H1 (cell line): ENCODE measurements at regions not wholly inside any gene's neighbourhood (a gene's known extent, or its start where the extent isn't known, plus 50 kb on each side); places are given as distances from the start of the nearest gene placed in this dataset.

ENCODE experiments used
- CBX5 ChIP-seq: fragments of 300-800, 300-1000 bp; sonication (generic); IDR thresholded peaks from 2 replicates; pipeline ENCODE4 v1.7.1; 2016; ENCODE audit warnings: antibody characterized with exemption, low read length, low read depth
- RNF2 ChIP-seq: fragments of 200-900, 300-1000 bp; sonication (generic); IDR thresholded peaks from 2 replicates; pipeline ENCODE4 v1.7.1; 2016; ENCODE audit warnings: borderline replicate concordance, low read depth, mild to moderate bottlenecking, antibody characterized with exemption, low read length; ENCODE audit not compliant: poor library complexity, severe bottlenecking; ENCODE audit errors: missing control alignments
- TF ChIP-seq, protein P1 (sequence below): fragments of 300-600 bp; sonication (generic); IDR thresholded peaks from 2 replicates; pipeline ENCODE4 v1.7.1; 2012; ENCODE audit warnings: low read length, moderate library complexity, mild to moderate bottlenecking, inconsistent platforms; ENCODE audit not compliant: insufficient replicate concordance

DNA sequence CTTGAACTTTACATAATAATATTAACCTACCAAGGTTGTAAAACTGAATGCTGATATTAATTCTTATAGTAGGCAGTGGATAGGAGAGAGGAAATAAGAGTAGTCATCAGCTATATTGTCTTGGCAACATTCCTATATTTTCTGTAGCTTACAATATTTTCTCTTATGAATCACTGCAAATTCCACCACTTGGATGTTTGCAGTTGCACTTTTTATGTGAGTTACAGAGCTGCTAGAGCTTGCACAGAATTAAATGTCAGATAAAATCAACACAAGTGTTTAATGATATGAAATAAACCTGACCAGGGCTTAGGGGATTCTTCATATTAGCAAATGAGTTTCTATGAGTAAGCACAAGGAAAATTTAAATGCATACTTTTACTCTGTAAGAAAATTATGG, 1710.1 kb downstream of the SI start (continued):
- TF ChIP-seq, protein P1, sequence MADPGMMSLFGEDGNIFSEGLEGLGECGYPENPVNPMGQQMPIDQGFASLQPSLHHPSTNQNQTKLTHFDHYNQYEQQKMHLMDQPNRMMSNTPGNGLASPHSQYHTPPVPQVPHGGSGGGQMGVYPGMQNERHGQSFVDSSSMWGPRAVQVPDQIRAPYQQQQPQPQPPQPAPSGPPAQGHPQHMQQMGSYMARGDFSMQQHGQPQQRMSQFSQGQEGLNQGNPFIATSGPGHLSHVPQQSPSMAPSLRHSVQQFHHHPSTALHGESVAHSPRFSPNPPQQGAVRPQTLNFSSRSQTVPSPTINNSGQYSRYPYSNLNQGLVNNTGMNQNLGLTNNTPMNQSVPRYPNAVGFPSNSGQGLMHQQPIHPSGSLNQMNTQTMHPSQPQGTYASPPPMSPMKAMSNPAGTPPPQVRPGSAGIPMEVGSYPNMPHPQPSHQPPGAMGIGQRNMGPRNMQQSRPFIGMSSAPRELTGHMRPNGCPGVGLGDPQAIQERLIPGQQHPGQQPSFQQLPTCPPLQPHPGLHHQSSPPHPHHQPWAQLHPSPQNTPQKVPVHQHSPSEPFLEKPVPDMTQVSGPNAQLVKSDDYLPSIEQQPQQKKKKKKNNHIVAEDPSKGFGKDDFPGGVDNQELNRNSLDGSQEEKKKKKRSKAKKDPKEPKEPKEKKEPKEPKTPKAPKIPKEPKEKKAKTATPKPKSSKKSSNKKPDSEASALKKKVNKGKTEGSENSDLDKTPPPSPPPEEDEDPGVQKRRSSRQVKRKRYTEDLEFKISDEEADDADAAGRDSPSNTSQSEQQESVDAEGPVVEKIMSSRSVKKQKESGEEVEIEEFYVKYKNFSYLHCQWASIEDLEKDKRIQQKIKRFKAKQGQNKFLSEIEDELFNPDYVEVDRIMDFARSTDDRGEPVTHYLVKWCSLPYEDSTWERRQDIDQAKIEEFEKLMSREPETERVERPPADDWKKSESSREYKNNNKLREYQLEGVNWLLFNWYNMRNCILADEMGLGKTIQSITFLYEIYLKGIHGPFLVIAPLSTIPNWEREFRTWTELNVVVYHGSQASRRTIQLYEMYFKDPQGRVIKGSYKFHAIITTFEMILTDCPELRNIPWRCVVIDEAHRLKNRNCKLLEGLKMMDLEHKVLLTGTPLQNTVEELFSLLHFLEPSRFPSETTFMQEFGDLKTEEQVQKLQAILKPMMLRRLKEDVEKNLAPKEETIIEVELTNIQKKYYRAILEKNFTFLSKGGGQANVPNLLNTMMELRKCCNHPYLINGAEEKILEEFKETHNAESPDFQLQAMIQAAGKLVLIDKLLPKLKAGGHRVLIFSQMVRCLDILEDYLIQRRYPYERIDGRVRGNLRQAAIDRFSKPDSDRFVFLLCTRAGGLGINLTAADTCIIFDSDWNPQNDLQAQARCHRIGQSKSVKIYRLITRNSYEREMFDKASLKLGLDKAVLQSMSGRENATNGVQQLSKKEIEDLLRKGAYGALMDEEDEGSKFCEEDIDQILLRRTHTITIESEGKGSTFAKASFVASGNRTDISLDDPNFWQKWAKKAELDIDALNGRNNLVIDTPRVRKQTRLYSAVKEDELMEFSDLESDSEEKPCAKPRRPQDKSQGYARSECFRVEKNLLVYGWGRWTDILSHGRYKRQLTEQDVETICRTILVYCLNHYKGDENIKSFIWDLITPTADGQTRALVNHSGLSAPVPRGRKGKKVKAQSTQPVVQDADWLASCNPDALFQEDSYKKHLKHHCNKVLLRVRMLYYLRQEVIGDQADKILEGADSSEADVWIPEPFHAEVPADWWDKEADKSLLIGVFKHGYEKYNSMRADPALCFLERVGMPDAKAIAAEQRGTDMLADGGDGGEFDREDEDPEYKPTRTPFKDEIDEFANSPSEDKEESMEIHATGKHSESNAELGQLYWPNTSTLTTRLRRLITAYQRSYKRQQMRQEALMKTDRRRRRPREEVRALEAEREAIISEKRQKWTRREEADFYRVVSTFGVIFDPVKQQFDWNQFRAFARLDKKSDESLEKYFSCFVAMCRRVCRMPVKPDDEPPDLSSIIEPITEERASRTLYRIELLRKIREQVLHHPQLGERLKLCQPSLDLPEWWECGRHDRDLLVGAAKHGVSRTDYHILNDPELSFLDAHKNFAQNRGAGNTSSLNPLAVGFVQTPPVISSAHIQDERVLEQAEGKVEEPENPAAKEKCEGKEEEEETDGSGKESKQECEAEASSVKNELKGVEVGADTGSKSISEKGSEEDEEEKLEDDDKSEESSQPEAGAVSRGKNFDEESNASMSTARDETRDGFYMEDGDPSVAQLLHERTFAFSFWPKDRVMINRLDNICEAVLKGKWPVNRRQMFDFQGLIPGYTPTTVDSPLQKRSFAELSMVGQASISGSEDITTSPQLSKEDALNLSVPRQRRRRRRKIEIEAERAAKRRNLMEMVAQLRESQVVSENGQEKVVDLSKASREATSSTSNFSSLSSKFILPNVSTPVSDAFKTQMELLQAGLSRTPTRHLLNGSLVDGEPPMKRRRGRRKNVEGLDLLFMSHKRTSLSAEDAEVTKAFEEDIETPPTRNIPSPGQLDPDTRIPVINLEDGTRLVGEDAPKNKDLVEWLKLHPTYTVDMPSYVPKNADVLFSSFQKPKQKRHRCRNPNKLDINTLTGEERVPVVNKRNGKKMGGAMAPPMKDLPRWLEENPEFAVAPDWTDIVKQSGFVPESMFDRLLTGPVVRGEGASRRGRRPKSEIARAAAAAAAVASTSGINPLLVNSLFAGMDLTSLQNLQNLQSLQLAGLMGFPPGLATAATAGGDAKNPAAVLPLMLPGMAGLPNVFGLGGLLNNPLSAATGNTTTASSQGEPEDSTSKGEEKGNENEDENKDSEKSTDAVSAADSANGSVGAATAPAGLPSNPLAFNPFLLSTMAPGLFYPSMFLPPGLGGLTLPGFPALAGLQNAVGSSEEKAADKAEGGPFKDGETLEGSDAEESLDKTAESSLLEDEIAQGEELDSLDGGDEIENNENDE = no peak
- TF ChIP-seq CBX5 = no peak
- TF ChIP-seq RNF2 = no peak
